Tibial nerve (tissue), 4 donors: ENCODE measurements at regions not wholly inside any gene's neighbourhood (a gene's known extent, or its start where the extent isn't known, plus 50 kb on each side); places are given as distances from the start of the nearest gene placed in this dataset.

ENCODE experiments used
- DNase-seq, 2 donors: peaks; one replicate each; pipeline ENCODE4 v3.0.0-alpha.2; 2019; ENCODE audit warnings: low spot score in 2 of 2
- H3K27ac ChIP-seq, 4 donors: fragments of 200-600 bp; sonication (generic) in 3 of 4; one replicate each; pipeline ENCODE4 v1.5.1; 2017 to 2019; ENCODE audit warnings: mild to moderate bottlenecking in 1 of 4
- H3K27me3 ChIP-seq, 2 donors: fragments of 200-600 bp; sonication (generic) in 1 of 2; one replicate each; pipeline versions ENCODE4 v1.5.1 to v1.6.0; 2017 to 2019
- H3K36me3 ChIP-seq, 3 donors: fragments of 200-600 bp; sonication (generic); one replicate each; pipeline ENCODE4 v1.5.1; 2018 to 2019
- H3K4me1 ChIP-seq, 4 donors: fragments of 200-600 bp; sonication (generic) in 3 of 4; one replicate each; pipeline ENCODE4 v1.5.1; 2017 to 2019
- H3K4me3 ChIP-seq, 4 donors: fragments of 200-600 bp; sonication (generic) in 3 of 4; one replicate each; pipeline ENCODE4 v1.5.1; 2017 to 2019; ENCODE audit warnings: mild to moderate bottlenecking in 1 of 4, moderate library complexity in 1 of 4
- H3K9me3 ChIP-seq, 4 donors: fragments of 200-600 bp; sonication (generic) in 3 of 4; one replicate each; pipeline ENCODE4 v1.5.1; 2017 to 2019
- CTCF ChIP-seq, 5 experiments: fragments of 200-600 bp in 3 of 5; fragments of 450-650 bp in 2 of 5; sonication (generic) in 3 of 5; IDR thresholded peaks; one replicate each; pipeline ENCODE4 v1.5.1; 2016 to 2019; ENCODE audit warnings: antibody characterized with exemption in 5 of 5, mild to moderate bottlenecking in 3 of 5, moderate library complexity in 2 of 5
- EP300 ChIP-seq, 2 donors: sonication (generic); formaldehyde crosslinking; IDR thresholded peaks; one replicate each; pipeline ENCODE4 v1.6.1; 2017; ENCODE audit warnings: antibody characterized with exemption in 2 of 2, mild to moderate bottlenecking in 1 of 2
- POLR2A ChIP-seq, 2 donors: fragments of 450-650 bp; IDR thresholded peaks; one replicate each; pipeline ENCODE4 v1.6.1; 2017; ENCODE audit warnings: antibody characterized with exemption in 2 of 2, mild to moderate bottlenecking in 2 of 2, moderate library complexity in 2 of 2
- WGBS, 2 donors: methylation state at CpG; one replicate each; pipeline ENCODE4 v1.1.5; 2018; 5-methylcytosine and 5-hydroxymethylcytosine counted together

- no peaks in the 10 kb centered on the region for H3K4me1 ChIP-seq
- DNase-seq, result no peak
- no peak overlapping the region for H3K27ac ChIP-seq
- TF ChIP-seq EP300 (IDR thresholded peaks at IDR 0.05) (no peak), CTCF (IDR thresholded peaks at IDR 0.05) (no peak)
- no peaks in the 10 kb centered on the region for H3K27me3 ChIP-seq
- H3K9me3 ChIP-seq, result no peaks in the 10 kb centered on the region
- no peak overlapping the region for H3K4me3 ChIP-seq
- H3K36me3 ChIP-seq, result no peaks in the 10 kb centered on the region
- WGBS, 2 donors, result 80 to 82% methylated on average over 3 of the region's 3 CpGs
Observed at GRCh38 chr5:18052569-18052968, 418.3 kb downstream of the TAF11L14 start.

GRCh38 chr5:18057725-18058124, 423.5 kb downstream of the TAF11L14 start:
- Histone ChIP-seq H3K27ac (no peak overlapping the region), H3K36me3 (no peaks in the 10 kb centered on the region), H3K4me1 (no peaks in the 10 kb centered on the region), H3K9me3 (no peaks in the 10 kb centered on the region), H3K4me3 (no peak overlapping the region), H3K27me3 (no peaks in the 10 kb centered on the region)
- no peak for DNase-seq
- TF ChIP-seq EP300 (IDR thresholded peaks at IDR 0.05) (no peak), CTCF (IDR thresholded peaks at IDR 0.05) (no peak)
- 84 to 86% methylated on average over 3 of the region's 3 CpGs for WGBS, 2 donors

GRCh38 chr5:18067615-18068014, 433.4 kb downstream of the TAF11L14 start:
- WGBS, 2 donors, result 62 to 63% methylated on average over 2 of the region's 2 CpGs

GRCh38 chr5:18068826-18069225, 434.6 kb downstream of the TAF11L14 start:
- no peaks in the 10 kb centered on the region for H3K36me3 ChIP-seq
- TF ChIP-seq POLR2A (IDR thresholded peaks at IDR 0.05) (no peak), EP300 (IDR thresholded peaks at IDR 0.05) (no peak), CTCF (IDR thresholded peaks at IDR 0.05) (no peak)
- H3K4me1 ChIP-seq, result no peaks in the 10 kb centered on the region
- H3K4me3 ChIP-seq, result no peak overlapping the region
- H3K9me3 ChIP-seq, result no peaks in the 10 kb centered on the region
- H3K27me3 ChIP-seq, result no peaks in the 10 kb centered on the region
- H3K27ac ChIP-seq, result no peak overlapping the region
- 50 to 54% methylated on average over 5 of the region's 5 CpGs for whole genome bisulfite sequencing, 2 donors
- no peak for DNase-seq

More at GRCh38 chr5:18067615-18068014, 433.4 kb downstream of the TAF11L14 start:
- no peaks in the 10 kb centered on the region for H3K4me1 ChIP-seq
- DNase-seq, result no peak
- no peak overlapping the region for H3K4me3 ChIP-seq
- H3K36me3 ChIP-seq, result no peaks in the 10 kb centered on the region
- no peaks in the 10 kb centered on the region for H3K9me3 ChIP-seq
- H3K27ac ChIP-seq, result no peak overlapping the region
- no peaks in the 10 kb centered on the region for H3K27me3 ChIP-seq
- TF ChIP-seq EP300 (IDR thresholded peaks at IDR 0.05), result no peak
- TF ChIP-seq POLR2A (IDR thresholded peaks at IDR 0.05), result no peak
- no peak for TF ChIP-seq CTCF (IDR thresholded peaks at IDR 0.05)

- no peaks in the 10 kb centered on the region for H3K4me1 ChIP-seq
- TF ChIP-seq POLR2A (IDR thresholded peaks at IDR 0.05), result no peak
- no peak for TF ChIP-seq CTCF (IDR thresholded peaks at IDR 0.05)
- no peak for TF ChIP-seq EP300 (IDR thresholded peaks at IDR 0.05)
- no peaks in the 10 kb centered on the region for H3K9me3 ChIP-seq
- H3K27ac ChIP-seq, result no peak overlapping the region
- no peaks in the 10 kb centered on the region for H3K36me3 ChIP-seq
- H3K27me3 ChIP-seq, result no peaks in the 10 kb centered on the region
- no peak overlapping the region for H3K4me3 ChIP-seq
- 90 to 95% methylated on average over 2 of the region's 2 CpGs for WGBS, 2 donors
- DNase-seq, result no peak
Observed at GRCh38 chr5:18069790-18070189, 435.5 kb downstream of the TAF11L14 start.
